HG03432 (cell line): ENCODE measurements at regions not wholly inside any gene's neighbourhood (a gene's known extent, or its start where the extent isn't known, plus 50 kb on each side); places are given as distances from the start of the nearest gene placed in this dataset.
A peak's percentile ranks its signal among the peaks of the same experiment; 100 is the strongest.

Experiments
- ATAC-seq: cut with Tn5 transposase; IDR thresholded peaks from one replicate; pipeline ENCODE4 v1.9.1; 2021; ENCODE audit warnings: mild to moderate bottlenecking, moderate library complexity; ENCODE audit not compliant: unreplicated experiment

GRCh38 chr10:120701381-120701780 is 149.8 kb upstream of the WDR11 start:
- ATAC-seq: no peak

- ATAC-seq: no peak
Observed at GRCh38 chr10:120702032-120702431, 149.1 kb upstream of the WDR11 start.

GRCh38 chr10:120705309-120705708 is 145.9 kb upstream of the WDR11 start:
- ATAC-seq: no peak

DNA sequence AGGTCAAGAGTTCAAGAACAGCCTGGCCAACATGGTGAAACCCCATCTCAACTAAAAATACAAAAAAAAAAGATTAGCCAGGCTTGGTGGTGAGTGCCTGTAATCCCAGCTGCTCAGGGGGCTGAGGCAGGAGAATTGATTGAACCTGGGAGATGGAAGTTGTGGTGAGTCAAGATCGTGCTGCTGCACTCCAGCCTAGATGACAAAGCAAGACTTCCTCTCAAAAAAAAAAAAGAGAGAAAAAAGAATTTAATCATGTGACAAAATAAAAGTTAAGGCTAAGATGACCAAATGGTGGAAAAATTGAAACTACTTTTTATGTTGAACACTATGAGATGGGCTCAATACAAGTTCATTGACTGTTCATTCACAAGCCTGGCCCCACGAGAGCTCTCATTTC is 141.1 kb upstream of the WDR11 start:
- ATAC-seq: no peak

GRCh38 chr10:120711860-120712259 is 139.3 kb upstream of the WDR11 start:
- no peak for ATAC-seq

DNA sequence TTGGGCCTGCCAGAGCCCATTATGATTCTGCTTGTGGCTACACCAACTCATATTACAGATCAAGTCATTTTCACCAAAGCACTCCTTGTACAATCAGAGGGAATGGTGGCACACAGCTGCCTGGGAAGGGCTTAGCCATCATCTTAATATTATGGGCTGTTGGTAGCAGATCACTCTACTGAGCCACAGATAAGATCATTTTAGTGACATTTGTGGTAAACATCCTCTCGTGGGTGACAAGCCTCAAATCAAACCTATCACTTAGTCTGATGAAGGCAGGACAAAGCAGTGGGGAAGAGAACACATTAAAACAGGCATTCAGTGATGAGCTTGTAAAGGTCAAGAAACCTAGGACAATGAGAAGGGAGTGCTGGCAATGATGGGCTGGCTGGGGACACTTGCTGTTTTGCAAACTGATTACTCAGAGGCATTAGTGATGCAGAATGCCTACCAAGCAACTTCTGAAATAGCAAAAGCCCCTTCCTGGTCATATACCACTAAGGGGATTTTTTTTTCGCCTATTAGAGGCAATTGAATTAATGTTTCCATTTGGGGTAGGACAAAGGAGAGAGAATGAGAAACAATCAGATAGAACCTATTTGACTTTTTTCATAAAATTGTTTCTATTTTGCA is 137.5 kb upstream of the WDR11 start:
- no peak for ATAC-seq

DNA sequence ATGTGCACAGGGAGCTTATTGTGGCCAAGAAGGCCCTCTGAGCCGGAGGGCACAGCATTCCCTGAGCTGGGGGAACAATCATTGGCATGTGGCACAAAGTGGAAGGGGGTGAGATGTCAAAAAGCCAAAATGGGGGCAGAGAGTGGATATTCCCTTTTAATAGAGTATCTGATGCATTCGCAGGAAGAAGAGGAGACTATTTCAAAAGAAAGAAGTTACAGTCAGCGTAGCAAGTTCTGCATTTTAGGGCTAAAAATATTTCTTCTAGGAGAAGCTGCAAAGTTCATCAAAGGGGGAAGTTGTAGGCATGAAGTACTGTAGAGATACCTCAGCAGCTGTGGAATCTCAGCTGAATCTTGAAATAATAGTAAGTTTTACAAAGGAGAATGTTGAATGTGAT is 136.0 kb upstream of the WDR11 start:
- no peak for ATAC-seq

GRCh38 chr10:120719333-120719732 is 131.8 kb upstream of the WDR11 start:
- ATAC-seq: peak; percentile 74

DNA sequence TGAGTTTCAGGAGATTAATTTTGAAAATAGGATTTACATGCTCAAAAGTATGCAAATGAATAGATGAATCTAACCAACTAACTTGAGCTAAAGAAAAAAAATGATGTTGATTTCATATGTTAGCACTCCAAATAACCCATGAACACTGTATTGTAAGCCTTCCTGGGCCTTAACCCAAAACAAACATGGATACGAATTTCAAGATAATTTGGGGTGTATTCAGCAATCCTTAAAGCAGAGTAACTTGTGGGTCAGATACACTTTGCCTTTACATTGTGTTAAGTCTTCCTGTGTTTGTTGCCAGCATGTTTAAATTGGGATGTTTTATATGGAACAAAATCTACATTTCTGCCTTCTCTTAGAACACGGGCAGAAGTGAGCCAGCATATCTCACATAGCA is 124.2 kb upstream of the WDR11 start:
- ATAC-seq: no peak

- no peak for ATAC-seq
Observed at GRCh38 chr10:120729547-120729946, 121.6 kb upstream of the WDR11 start.

DNA sequence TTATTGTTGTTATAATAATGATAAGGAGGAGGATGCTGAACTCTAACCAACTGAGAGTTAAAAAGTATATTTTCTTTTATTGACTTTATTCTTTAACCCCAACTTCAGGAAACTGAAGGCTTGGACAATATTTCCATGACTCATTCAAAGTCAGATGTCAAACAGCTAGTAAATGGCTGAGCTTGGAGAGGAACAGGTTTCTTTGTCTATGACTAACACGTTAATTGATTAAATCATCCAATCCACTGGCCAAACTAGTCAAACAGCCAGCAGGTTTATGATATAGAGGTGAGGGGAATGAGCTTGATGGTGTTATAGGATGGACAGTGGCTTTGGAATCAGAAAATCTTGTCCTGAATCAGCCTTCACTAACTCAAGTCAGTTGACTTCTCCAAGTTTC is 119.1 kb upstream of the WDR11 start:
- no peak for ATAC-seq

- ATAC-seq: no peak
Observed at GRCh38 chr10:120732643-120733313, 118.4 kb upstream of the WDR11 start.

DNA sequence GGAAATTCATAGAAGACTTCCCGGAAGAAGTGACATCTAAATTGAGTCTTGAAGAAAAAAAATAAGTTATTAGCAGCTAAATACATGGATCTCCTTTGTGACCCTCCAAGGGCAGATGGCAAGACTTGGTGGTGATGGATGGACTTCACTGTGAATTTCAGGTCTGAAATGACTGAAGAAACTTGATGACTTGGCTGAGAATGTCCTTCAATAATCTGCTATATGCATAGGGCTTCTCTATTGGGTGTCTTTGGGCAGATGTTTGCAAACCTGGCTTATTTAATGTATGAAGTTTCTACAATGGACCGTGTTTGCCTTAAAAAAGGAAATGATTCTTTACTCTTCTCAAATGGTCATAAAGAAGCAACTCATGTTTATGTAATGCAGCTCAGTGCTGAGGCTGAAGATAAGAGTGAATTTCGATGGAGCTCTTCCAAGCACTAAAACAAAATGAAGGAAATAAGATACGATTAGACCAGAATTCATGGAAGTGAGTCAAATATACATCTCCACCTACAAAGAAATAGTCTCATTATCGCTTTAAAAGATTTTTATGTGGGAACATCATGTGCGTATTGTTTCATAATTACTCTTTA is 116.6 kb upstream of the WDR11 start:
- ATAC-seq: no peak

DNA sequence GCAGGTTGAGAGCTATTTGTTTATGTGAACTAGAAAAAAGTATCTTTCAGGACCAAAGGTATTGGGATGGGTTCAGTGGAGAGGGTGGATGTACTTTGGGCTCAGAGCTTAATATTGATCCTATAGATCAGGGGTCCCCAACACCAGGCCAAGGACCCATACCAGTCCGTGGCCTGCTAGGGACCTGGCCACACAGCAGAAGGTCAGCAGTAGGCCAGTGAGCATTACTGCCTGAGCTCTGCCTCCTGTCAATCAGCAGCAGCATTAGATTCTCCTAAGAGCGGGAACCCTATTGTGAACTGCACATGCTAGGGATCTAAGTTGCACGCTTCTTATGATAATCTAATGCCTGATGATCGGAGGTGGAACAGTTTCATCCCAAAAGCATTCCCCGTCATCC is 115.8 kb upstream of the WDR11 start:
- no peak for ATAC-seq

- ATAC-seq: no peak
Observed at GRCh38 chr10:120735773-120736371, 115.3 kb upstream of the WDR11 start.

GRCh38 chr10:120736377-120736776 is 114.8 kb upstream of the WDR11 start:
- ATAC-seq: no peak

- ATAC-seq: no peak
Observed at GRCh38 chr10:120738658-120739057, 112.5 kb upstream of the WDR11 start.

DNA sequence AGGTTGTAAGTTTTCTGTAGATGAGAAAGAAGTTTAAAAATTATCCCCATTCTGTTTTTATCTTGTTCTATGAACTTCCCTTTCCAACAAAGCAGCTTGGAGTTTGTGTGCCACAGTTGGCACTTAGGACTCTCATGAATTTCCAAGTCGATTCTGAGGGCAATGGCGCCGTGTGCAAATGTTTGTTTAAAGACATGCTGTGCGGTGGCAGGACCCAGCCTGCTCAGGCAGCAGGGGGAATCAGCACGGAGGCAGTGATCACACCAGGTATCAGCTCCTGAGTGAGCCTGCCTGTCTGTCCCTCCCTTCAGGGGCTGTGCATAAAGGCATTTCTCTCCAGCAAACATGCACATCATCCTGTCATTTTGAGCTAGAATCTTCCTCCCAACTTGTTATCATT is 109.8 kb upstream of the WDR11 start:
- no peak for ATAC-seq

GRCh38 chr10:120742373-120742772 is 108.8 kb upstream of the WDR11 start:
- ATAC-seq: no peak

GRCh38 chr10:120744040-120744439 is 107.1 kb upstream of the WDR11 start:
- no peak for ATAC-seq

DNA sequence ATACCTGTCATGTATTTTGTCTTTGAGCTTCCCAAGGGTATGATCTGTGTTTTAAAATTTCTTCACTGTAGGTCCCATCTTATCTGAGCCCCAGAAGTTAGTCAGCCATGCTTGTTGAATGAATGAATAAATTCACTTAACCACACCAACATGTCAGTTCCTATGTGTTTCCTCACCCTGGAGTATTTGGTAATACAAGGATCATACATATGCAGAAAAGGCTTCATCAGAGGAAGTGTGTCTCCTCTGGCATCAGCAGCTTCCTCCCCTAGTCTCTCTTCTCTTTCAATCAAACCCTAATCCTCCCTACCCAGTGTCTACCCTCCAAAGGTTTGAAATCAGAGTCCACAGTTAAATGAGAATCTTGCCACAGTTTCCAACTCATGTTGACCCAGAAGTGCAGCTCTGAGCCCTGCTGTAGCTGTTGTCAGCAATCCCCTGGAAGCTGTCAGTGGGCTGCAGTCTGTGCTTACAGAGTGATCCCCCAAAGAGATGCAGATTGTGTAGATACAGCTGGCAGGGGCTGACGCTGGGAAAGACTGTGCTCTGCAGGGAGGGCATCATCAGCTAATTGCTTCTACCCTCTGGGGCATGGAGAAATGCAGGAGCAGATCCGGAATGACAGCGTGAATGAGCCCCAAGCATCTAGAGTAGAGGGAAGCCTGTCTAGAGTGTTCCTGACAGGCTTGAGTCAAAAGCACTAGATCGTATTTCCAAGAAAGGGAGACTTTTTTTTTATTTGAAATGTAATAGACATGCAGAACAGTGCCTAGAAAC is 105.0 kb upstream of the WDR11 start:
- ATAC-seq: no peak
